HG02840 (cell line): ENCODE measurements at regions not wholly inside any gene's neighbourhood (a gene's known extent, or its start where the extent isn't known, plus 50 kb on each side); places are given as distances from the start of the nearest gene placed in this dataset.
"Not testable (repeated sequence)": the region's sequence is repeated elsewhere in the genome, so short reads cannot be mapped to it uniquely, and the experiment has no call there.

Source experiments
- ATAC-seq: cut with Tn5 transposase; IDR thresholded peaks from one replicate; pipeline ENCODE4 v1.9.1; 2021; ENCODE audit warnings: mild to moderate bottlenecking, moderate library complexity, moderate number of reproducible peaks; ENCODE audit not compliant: unreplicated experiment, low FRiP score

- ATAC-seq = not testable (repeated sequence)
These were observed 87.8 kb upstream of the DMRT1 start for GRCh38 chr9:753734-754133.

- no peak for ATAC-seq
These were observed 87.2 kb upstream of the DMRT1 start for GRCh38 chr9:754150-754931.

GRCh38 chr9:755454-756381 is 85.8 kb upstream of the DMRT1 start:
- ATAC-seq = no peak

- ATAC-seq = no peak
These were observed 84.1 kb upstream of the DMRT1 start for GRCh38 chr9:757246-757881.

GRCh38 chr9:758146-758545 is 83.4 kb upstream of the DMRT1 start:
- no peak for ATAC-seq

- no peak for ATAC-seq
These were observed 82.0 kb upstream of the DMRT1 start for GRCh38 chr9:759541-759940.

GRCh38 chr9:759983-760736 is 81.3 kb upstream of the DMRT1 start:
- ATAC-seq = no peak

- ATAC-seq = no peak
These were observed 80.2 kb upstream of the DMRT1 start for GRCh38 chr9:761176-761792.

GRCh38 chr9:761793-762560 is 79.5 kb upstream of the DMRT1 start:
- no peak for ATAC-seq

- no peak for ATAC-seq
These were observed 77.8 kb upstream of the DMRT1 start for GRCh38 chr9:763692-764091.

- peak; percentile 70 for ATAC-seq
These were observed 77.4 kb upstream of the DMRT1 start for GRCh38 chr9:764105-764524.

GRCh38 chr9:764986-765385 is 76.5 kb upstream of the DMRT1 start:
- no peak for ATAC-seq

GRCh38 chr9:767061-767561 is 74.4 kb upstream of the DMRT1 start:
- not testable (repeated sequence) for ATAC-seq

GRCh38 chr9:776086-776485 is 65.4 kb upstream of the DMRT1 start:
- no peak for ATAC-seq

GRCh38 chr9:777978-778377 is 63.5 kb upstream of the DMRT1 start:
- no peak for ATAC-seq

GRCh38 chr9:784202-784601 is 57.3 kb upstream of the DMRT1 start:
- ATAC-seq = no peak

GRCh38 chr9:784916-785315 is 56.6 kb upstream of the DMRT1 start:
- ATAC-seq = no peak

- no peak for ATAC-seq
These were observed 55.5 kb upstream of the DMRT1 start for GRCh38 chr9:785997-786396.

GRCh38 chr9:786405-786804 is 55.1 kb upstream of the DMRT1 start:
- no peak for ATAC-seq
